ENCODE measurements at regions not wholly inside any gene's neighbourhood (a gene's known extent, or its start where the extent isn't known, plus 50 kb on each side); places are given as distances from the start of the nearest gene placed in this dataset.

GRCh38 chr1:39102537-39103327, 76.6 kb downstream of the NDUFS5 start (continued):
- TF ChIP-seq CTCF (IDR thresholded peaks at IDR 0.05 in 2 of 3, conservative IDR thresholded peaks at IDR 0.05 in 1 of 3; ENCODE audit: insufficient read depth in 2 of 3, low read depth in 1 of 3, low read length in 3 of 3) (peak; percentile 80 to 97 (median 86)), GTF2F1 (IDR thresholded peaks at IDR 0.05; ENCODE audit: low read depth, low read length) (no peak), GATAD2B (IDR thresholded peaks at IDR 0.05; ENCODE audit: borderline replicate concordance) (no peak), PHF21A (IDR thresholded peaks at IDR 0.05; ENCODE audit: borderline replicate concordance, low read depth) (peak; percentile 27; the same call in 1 of the 2 replicates), SMAD1 (IDR thresholded peaks at IDR 0.05; ENCODE audit: low read depth, low read length, partially characterized antibody) (no peak), KAT8 (IDR thresholded peaks at IDR 0.05; ENCODE audit: low read depth) (no peak), SMC3 (conservative IDR thresholded peaks at IDR 0.05; ENCODE audit: insufficient read depth, low read depth, low read length) (peak; percentile 90), CGGBP1 (CRISPR knock-in tag; IDR thresholded peaks at IDR 0.05) (no peak), CREM (IDR thresholded peaks at IDR 0.05; ENCODE audit: low read depth) (no peak), CAMTA2 (CRISPR knock-in tag; conservative IDR thresholded peaks at IDR 0.05) (no peak), HNRNPLL (IDR thresholded peaks at IDR 0.05; ENCODE audit: low read depth, low read length, poor library complexity, severe bottlenecking) (no peak), ILK (tag; IDR thresholded peaks at IDR 0.05; ENCODE audit: borderline replicate concordance, low read depth) (no peak), GTF2E2 (tag; IDR thresholded peaks at IDR 0.05) (no peak), CBFB (CRISPR knock-in tag; IDR thresholded peaks at IDR 0.05) (no peak), ARID3A (IDR thresholded peaks at IDR 0.05; ENCODE audit: borderline replicate concordance, low read depth, low read length) (peak; percentile 89), ZNF316 (IDR thresholded peaks at IDR 0.05) (no peak), ZNF239 (CRISPR knock-in tag; IDR thresholded peaks at IDR 0.05) (0 out of 2 replicates have a peak, but pooled peaks have one; percentile 9), TEAD4 (IDR thresholded peaks at IDR 0.05; ENCODE audit: low read length) (no peak), TEAD4 (CRISPR knock-in tag; IDR thresholded peaks at IDR 0.05; ENCODE audit: borderline replicate concordance) (no peak), MIER1 (IDR thresholded peaks at IDR 0.05; ENCODE audit: low read depth) (no peak), RB1 (IDR thresholded peaks at IDR 0.05; ENCODE audit: low read depth) (0 out of 2 replicates have a peak, but pooled peaks have one; percentile 51), FOS (IDR thresholded peaks at IDR 0.05; ENCODE audit: extremely low read depth, insufficient read length) (no peak)
